H9 (cell line): ENCODE measurements at regions not wholly inside any gene's neighbourhood (a gene's known extent, or its start where the extent isn't known, plus 50 kb on each side); places are given as distances from the start of the nearest gene placed in this dataset.

Experiments used
- DNase-seq: peaks from one replicate; pipeline ENCODE4 v3.0.0-alpha.2; 2017
- H2AFZ ChIP-seq: one replicate; pipeline ENCODE4 v1.6.1; 2013; ENCODE audit warnings: mild to moderate bottlenecking, low read length, control low read depth, moderate library complexity
- H2AK5ac ChIP-seq: 2 replicates; pipeline ENCODE4 v1.6.1; 2013; ENCODE audit warnings: low read length, control low read depth, mixed read lengths; ENCODE audit not compliant: insufficient read length
- H2BK120ac ChIP-seq: one replicate; pipeline ENCODE4 v1.6.1; 2013; ENCODE audit warnings: low read depth, mild to moderate bottlenecking, low read length, control low read depth, inconsistent platforms; ENCODE audit not compliant: poor library complexity, severe bottlenecking
- H2BK12ac ChIP-seq: 2 replicates; pipeline ENCODE4 v1.6.1; 2013; ENCODE audit warnings: low read length, control low read depth, mixed read lengths, low read depth; ENCODE audit not compliant: insufficient read length
- H2BK15ac ChIP-seq: 2 replicates; pipeline ENCODE4 v1.6.1; 2013; ENCODE audit warnings: low read depth, low read length, control low read depth
- H2BK20ac ChIP-seq: one replicate; pipeline ENCODE4 v1.6.1; 2013; ENCODE audit warnings: low read depth, mild to moderate bottlenecking, low read length, control low read depth, inconsistent platforms; ENCODE audit not compliant: poor library complexity, severe bottlenecking
- H2BK5ac ChIP-seq: 2 replicates; pipeline ENCODE4 v1.6.1; 2013; ENCODE audit warnings: low read length, control low read depth, mixed read lengths; ENCODE audit not compliant: insufficient read length
- H3K14ac ChIP-seq: 2 replicates; pipeline ENCODE4 v1.6.1; 2013; ENCODE audit warnings: low read length, control low read depth; ENCODE audit not compliant: insufficient read depth
- H3K18ac ChIP-seq: 2 replicates; pipeline ENCODE4 v1.6.1; 2013; ENCODE audit warnings: low read depth, mild to moderate bottlenecking, mixed read lengths, low read length, control low read depth; ENCODE audit not compliant: insufficient read length
- H3K23ac ChIP-seq: 2 replicates; pipeline ENCODE4 v1.6.1; 2013; ENCODE audit warnings: low read length, control low read depth, mixed read lengths, low read depth; ENCODE audit not compliant: insufficient read length
- H3K23me2 ChIP-seq: 2 replicates; pipeline ENCODE4 v1.6.1; 2013; ENCODE audit warnings: low read depth, mild to moderate bottlenecking, mixed read lengths, low read length, control low read depth; ENCODE audit not compliant: insufficient read length, poor library complexity, severe bottlenecking
- H3K27ac ChIP-seq: 2 replicates; pipeline ENCODE4 v1.5.1; 2013; ENCODE audit warnings: low read length, control low read depth, mixed read lengths, low read depth; ENCODE audit not compliant: insufficient read length
- H3K27me3 ChIP-seq: 2 replicates; pipeline ENCODE4 v1.6.1; 2013; ENCODE audit warnings: low read length, control low read depth, inconsistent platforms; ENCODE audit not compliant: insufficient read depth
- H3K4ac ChIP-seq: 2 replicates; pipeline ENCODE4 v1.6.1; 2013; ENCODE audit warnings: low read depth, mild to moderate bottlenecking, control low read depth, inconsistent platforms, low read length, moderate library complexity
- H3K4me1 ChIP-seq: 2 replicates; pipeline ENCODE4 v1.6.1; 2013; ENCODE audit warnings: low read length, control low read depth, inconsistent platforms; ENCODE audit not compliant: insufficient read depth
- H3K4me2 ChIP-seq: 2 replicates; pipeline ENCODE4 v1.6.1; 2013; ENCODE audit warnings: low read length, control low read depth, mixed read lengths; ENCODE audit not compliant: insufficient read length, insufficient read depth
- H3K56ac ChIP-seq: 2 replicates; pipeline ENCODE4 v1.6.1; 2013; ENCODE audit warnings: low read depth, mild to moderate bottlenecking, mixed read lengths, low read length, control low read depth; ENCODE audit not compliant: insufficient read length
- H3K79me1 ChIP-seq: 2 replicates; pipeline ENCODE4 v1.6.1; 2013; ENCODE audit warnings: low read depth, mild to moderate bottlenecking, moderate library complexity, low read length, control low read depth, inconsistent platforms; ENCODE audit not compliant: insufficient read depth, poor library complexity, severe bottlenecking
- H3K79me2 ChIP-seq: 2 replicates; pipeline ENCODE4 v1.6.1; 2013; ENCODE audit warnings: low read length, control low read depth, inconsistent platforms; ENCODE audit not compliant: insufficient read depth
- H3K9ac ChIP-seq: 2 replicates; pipeline ENCODE4 v1.6.1; 2013; ENCODE audit warnings: low read length, control low read depth, mixed read lengths; ENCODE audit not compliant: insufficient read length; ENCODE audit errors: extremely low read depth
- H3K9me3 ChIP-seq: one replicate; pipeline ENCODE4 v1.6.1; 2013; ENCODE audit warnings: low read depth, low read length, inconsistent platforms; ENCODE audit not compliant: control insufficient read depth
- H3T11ph ChIP-seq: one replicate; pipeline ENCODE4 v1.6.1; 2013; ENCODE audit warnings: mild to moderate bottlenecking, low read length, control low read depth, inconsistent platforms
- H4K20me1 ChIP-seq: one replicate; pipeline ENCODE4 v1.6.1; 2013; ENCODE audit not compliant: control insufficient read depth, insufficient read length, insufficient read depth
- H4K5ac ChIP-seq: 2 replicates; pipeline ENCODE4 v1.6.1; 2013; ENCODE audit warnings: low read depth, mild to moderate bottlenecking, mixed read lengths, low read length, control low read depth; ENCODE audit not compliant: insufficient read length
- H4K8ac ChIP-seq: replicated peaks from 2 replicates; pipeline ENCODE4 v1.6.1; 2013; ENCODE audit warnings: low read length, control low read depth, mixed read lengths, low read depth; ENCODE audit not compliant: insufficient read length
- H4K91ac ChIP-seq: 2 replicates; pipeline ENCODE4 v1.6.1; 2013; ENCODE audit warnings: low read depth, mild to moderate bottlenecking, moderate library complexity, mixed read lengths, low read length, control low read depth; ENCODE audit not compliant: insufficient read length
- H3K27ac Mint-ChIP-seq, 3 experiments: 2 replicates in 2 of 3; 3 replicates in 1 of 3; pipeline ENCODE4 v1.8.0; 2020 to 2021; ENCODE audit warnings: mixed read lengths in 3 of 3, mild to moderate bottlenecking in 1 of 3, moderate library complexity in 1 of 3
- H3K27me3 Mint-ChIP-seq: 2 replicates; pipeline ENCODE4 v1.8.0; 2021; ENCODE audit warnings: low read depth, mild to moderate bottlenecking, moderate library complexity, mixed read lengths
- H3K36me3 Mint-ChIP-seq, 3 experiments: 2 replicates in 2 of 3; 3 replicates in 1 of 3; pipeline ENCODE4 v1.8.0; 2020 to 2021; ENCODE audit warnings: low read depth in 3 of 3, mixed read lengths in 3 of 3; ENCODE audit not compliant: insufficient read depth in 1 of 3
- H3K4me1 Mint-ChIP-seq, 2 experiments: 2 replicates each; pipeline ENCODE4 v1.8.0; 2020; ENCODE audit warnings: mixed read lengths in 2 of 2
- H3K4me3 Mint-ChIP-seq, 2 experiments: 2 replicates in 1 of 2; 3 replicates in 1 of 2; pipeline ENCODE4 v1.8.0; 2020 to 2021; ENCODE audit warnings: mild to moderate bottlenecking in 2 of 2, mixed read lengths in 2 of 2, moderate library complexity in 1 of 2
- H3K9me3 Mint-ChIP-seq, 2 experiments: 2 replicates in 1 of 2; 3 replicates in 1 of 2; pipeline ENCODE4 v1.8.0; 2020; ENCODE audit warnings: mild to moderate bottlenecking in 2 of 2, mixed read lengths in 2 of 2, moderate library complexity in 1 of 2
- WGBS: extraction: QIAGEN DNeasy Blood & Tissue Kit; methylation state at CpG from one replicate; pipeline ENCODE4 v1.1.7; 2013; ENCODE audit warnings: missing lambda C conversion rate, low lambda C conversion rate, mixed read lengths; ENCODE audit not compliant: insufficient read length; ENCODE audit errors: extremely low coverage; 5-methylcytosine and 5-hydroxymethylcytosine counted together
- TF ChIP-seq, protein P1 (sequence below): fragments of 200-600 bp; sonication (generic); conservative IDR thresholded peaks from 3 replicates; pipeline ENCODE4 v1.8.0; 2021; ENCODE audit warnings: antibody characterized with exemption, mild to moderate bottlenecking

DNA sequence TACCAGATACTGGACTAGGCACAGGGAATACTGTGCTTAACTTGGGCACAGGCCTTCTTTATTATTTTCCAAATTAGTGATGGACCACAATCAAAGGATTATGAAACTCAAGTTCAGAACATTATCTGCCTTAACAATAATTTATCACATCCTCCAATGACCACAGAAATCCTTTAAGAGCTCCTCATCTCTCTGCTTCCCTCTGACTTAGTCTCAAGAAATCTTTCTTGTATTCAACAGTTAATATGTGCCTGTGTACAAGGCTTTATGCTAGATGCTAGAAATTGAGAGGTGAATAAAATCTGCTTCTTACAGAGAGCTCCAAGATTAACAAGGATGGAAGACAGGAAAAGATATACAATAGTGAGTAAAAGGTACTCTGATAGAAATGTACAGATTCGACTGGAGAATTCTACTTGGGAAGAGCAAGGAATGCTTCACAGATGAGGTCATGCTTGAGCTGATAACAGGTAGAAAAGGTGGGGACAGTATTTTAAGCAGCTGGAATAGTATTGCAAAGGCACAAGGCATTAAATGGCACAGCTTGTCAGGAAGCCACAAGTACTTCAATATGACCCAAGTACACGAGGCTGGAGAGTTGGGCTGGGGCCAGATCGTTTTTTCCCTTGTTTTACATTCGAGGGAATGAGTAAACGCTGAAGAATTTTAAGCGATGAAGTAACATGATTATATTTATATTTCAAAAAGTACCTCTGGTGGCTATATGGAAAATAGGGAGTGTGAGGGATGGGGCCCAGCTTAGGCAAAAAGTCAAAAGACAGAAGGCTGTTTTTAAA, 55.1 kb upstream of the ARID2 start:
- TF ChIP-seq, protein P1, sequence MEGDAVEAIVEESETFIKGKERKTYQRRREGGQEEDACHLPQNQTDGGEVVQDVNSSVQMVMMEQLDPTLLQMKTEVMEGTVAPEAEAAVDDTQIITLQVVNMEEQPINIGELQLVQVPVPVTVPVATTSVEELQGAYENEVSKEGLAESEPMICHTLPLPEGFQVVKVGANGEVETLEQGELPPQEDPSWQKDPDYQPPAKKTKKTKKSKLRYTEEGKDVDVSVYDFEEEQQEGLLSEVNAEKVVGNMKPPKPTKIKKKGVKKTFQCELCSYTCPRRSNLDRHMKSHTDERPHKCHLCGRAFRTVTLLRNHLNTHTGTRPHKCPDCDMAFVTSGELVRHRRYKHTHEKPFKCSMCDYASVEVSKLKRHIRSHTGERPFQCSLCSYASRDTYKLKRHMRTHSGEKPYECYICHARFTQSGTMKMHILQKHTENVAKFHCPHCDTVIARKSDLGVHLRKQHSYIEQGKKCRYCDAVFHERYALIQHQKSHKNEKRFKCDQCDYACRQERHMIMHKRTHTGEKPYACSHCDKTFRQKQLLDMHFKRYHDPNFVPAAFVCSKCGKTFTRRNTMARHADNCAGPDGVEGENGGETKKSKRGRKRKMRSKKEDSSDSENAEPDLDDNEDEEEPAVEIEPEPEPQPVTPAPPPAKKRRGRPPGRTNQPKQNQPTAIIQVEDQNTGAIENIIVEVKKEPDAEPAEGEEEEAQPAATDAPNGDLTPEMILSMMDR = no peak
- Mint-ChIP-seq H3K9me3 (no peaks in the 10 kb centered on the region), H3K4me1 (no peaks in the 10 kb centered on the region), H3K36me3 (no peaks in the 10 kb centered on the region), H3K4me3 (no peak overlapping the region), H3K27ac (no peak overlapping the region), H3K27me3 (no peaks in the 10 kb centered on the region)
- Histone ChIP-seq H3K4ac (no peak overlapping the region), H3K14ac (no peak overlapping the region), H2BK120ac (no peak overlapping the region), H3K27ac (no peak overlapping the region), H3K23ac (no peak overlapping the region), H3K79me2 (no peaks in the 10 kb centered on the region), H4K91ac (no peak overlapping the region), H2BK12ac (no peak overlapping the region), H2BK15ac (no peak overlapping the region), H4K20me1 (no peaks in the 10 kb centered on the region), H4K5ac (no peak overlapping the region), H4K8ac (no peak overlapping the region), H3K4me2 (no peak overlapping the region), H2AK5ac (no peak overlapping the region), H3T11ph (no peak overlapping the region), H3K23me2 (no peaks in the 10 kb centered on the region), H3K79me1 (no peaks in the 10 kb centered on the region), H2AFZ (no peak overlapping the region), H3K27me3 (no peaks in the 10 kb centered on the region), H2BK5ac (no peak overlapping the region), H3K4me1 (no peaks in the 10 kb centered on the region), H3K9me3 (no peaks in the 10 kb centered on the region), H3K56ac (no peak overlapping the region), H3K18ac (no peak overlapping the region), H3K9ac (no peak overlapping the region), H2BK20ac (no peak overlapping the region)
- DNase-seq = no peak
- WGBS = no CpG with 5 or more reads among the region's 6 CpGs
